ENCODE measurements at regions not wholly inside any gene's neighbourhood (a gene's known extent, or its start where the extent isn't known, plus 50 kb on each side); places are given as distances from the start of the nearest gene placed in this dataset.

- DNase-seq: no peak
- H3K4me3 ChIP-seq (ENCODE audit: low read length): no peak overlapping the region
- H3K9me3 ChIP-seq (replicated peaks; ENCODE audit: control insufficient read depth, low read depth, low read length): no peaks in the 10 kb centered on the region
- H3K27me3 ChIP-seq (ENCODE audit: control insufficient read depth, insufficient read depth, low read length): no peaks in the 10 kb centered on the region
- H3K4me1 ChIP-seq (ENCODE audit: control insufficient read depth, insufficient read depth, low read length): peaks cover 4% of the 10 kb centered on the region
- no peak overlapping the region for H3K27ac ChIP-seq (ENCODE audit: low read length)
- H3K36me3 ChIP-seq (ENCODE audit: control insufficient read depth, insufficient read depth, low read length): no peaks in the 10 kb centered on the region
- no CpG with 5 or more reads among the region's 5 CpGs for WGBS (ENCODE audit: insufficient coverage)
Observed at GRCh38 chr7:17674943-17675608, 265.2 kb downstream of the SNX13 start.

GRCh38 chr7:17677408-17677807 is 262.9 kb downstream of the SNX13 start:
- Histone ChIP-seq H3K27me3 (ENCODE audit: control insufficient read depth, insufficient read depth, low read length) (no peaks in the 10 kb centered on the region), H3K4me3 (ENCODE audit: low read length) (no peak overlapping the region), H3K36me3 (ENCODE audit: control insufficient read depth, insufficient read depth, low read length) (no peaks in the 10 kb centered on the region), H3K4me1 (ENCODE audit: control insufficient read depth, insufficient read depth, low read length) (peaks cover 4% of the 10 kb centered on the region), H3K9me3 (replicated peaks; ENCODE audit: control insufficient read depth, low read depth, low read length) (no peaks in the 10 kb centered on the region), H3K27ac (ENCODE audit: low read length) (no peak overlapping the region)
- DNase-seq: no peak
- 15% methylated on average over 1 of the region's 2 CpGs for WGBS (ENCODE audit: insufficient coverage)

- Histone ChIP-seq H3K27me3 (ENCODE audit: control insufficient read depth, insufficient read depth, low read length) (no peaks in the 10 kb centered on the region), H3K27ac (ENCODE audit: low read length) (no peak overlapping the region), H3K4me3 (ENCODE audit: low read length) (no peak overlapping the region), H3K4me1 (ENCODE audit: control insufficient read depth, insufficient read depth, low read length) (peaks cover 4% of the 10 kb centered on the region), H3K36me3 (ENCODE audit: control insufficient read depth, insufficient read depth, low read length) (no peaks in the 10 kb centered on the region), H3K9me3 (replicated peaks; ENCODE audit: control insufficient read depth, low read depth, low read length) (no peaks in the 10 kb centered on the region)
- DNase-seq: no peak
- WGBS (ENCODE audit: insufficient coverage): no CpG with 5 or more reads among the region's 2 CpGs
Observed at GRCh38 chr7:17678896-17679295, 261.4 kb downstream of the SNX13 start.

GRCh38 chr7:17679458-17679857 is 260.8 kb downstream of the SNX13 start:
- H3K4me3 ChIP-seq (ENCODE audit: low read length): no peak overlapping the region
- H3K4me1 ChIP-seq (ENCODE audit: control insufficient read depth, insufficient read depth, low read length): peaks cover 4% of the 10 kb centered on the region
- H3K27me3 ChIP-seq (ENCODE audit: control insufficient read depth, insufficient read depth, low read length): no peaks in the 10 kb centered on the region
- H3K9me3 ChIP-seq (replicated peaks; ENCODE audit: control insufficient read depth, low read depth, low read length): no peaks in the 10 kb centered on the region
- no peak overlapping the region for H3K27ac ChIP-seq (ENCODE audit: low read length)
- no peaks in the 10 kb centered on the region for H3K36me3 ChIP-seq (ENCODE audit: control insufficient read depth, insufficient read depth, low read length)
- WGBS (ENCODE audit: insufficient coverage): 70% methylated on average over 3 of the region's 4 CpGs
- DNase-seq: peak; percentile 44

GRCh38 chr7:17680026-17680425 is 260.3 kb downstream of the SNX13 start:
- Histone ChIP-seq H3K4me3 (ENCODE audit: low read length) (no peak overlapping the region), H3K27ac (ENCODE audit: low read length) (no peak overlapping the region), H3K27me3 (ENCODE audit: control insufficient read depth, insufficient read depth, low read length) (no peaks in the 10 kb centered on the region), H3K36me3 (ENCODE audit: control insufficient read depth, insufficient read depth, low read length) (no peaks in the 10 kb centered on the region), H3K9me3 (replicated peaks; ENCODE audit: control insufficient read depth, low read depth, low read length) (no peaks in the 10 kb centered on the region), H3K4me1 (ENCODE audit: control insufficient read depth, insufficient read depth, low read length) (peaks cover 4% of the 10 kb centered on the region)
- 41% methylated on average over 3 of the region's 6 CpGs for WGBS (ENCODE audit: insufficient coverage)
- peak; percentile 66 for DNase-seq

- 17% methylated on average over 5 of the region's 5 CpGs for WGBS (ENCODE audit: insufficient coverage)
- Histone ChIP-seq H3K27ac (ENCODE audit: low read length) (no peak overlapping the region), H3K36me3 (ENCODE audit: control insufficient read depth, insufficient read depth, low read length) (no peaks in the 10 kb centered on the region), H3K9me3 (replicated peaks; ENCODE audit: control insufficient read depth, low read depth, low read length) (no peaks in the 10 kb centered on the region), H3K4me3 (ENCODE audit: low read length) (no peak overlapping the region), H3K4me1 (ENCODE audit: control insufficient read depth, insufficient read depth, low read length) (peaks cover 4% of the 10 kb centered on the region), H3K27me3 (ENCODE audit: control insufficient read depth, insufficient read depth, low read length) (no peaks in the 10 kb centered on the region)
- peak; percentile 61 for DNase-seq
Observed at GRCh38 chr7:17680943-17681351, 259.3 kb downstream of the SNX13 start.

- peaks cover 4% of the 10 kb centered on the region for H3K4me1 ChIP-seq (ENCODE audit: control insufficient read depth, insufficient read depth, low read length)
- 85% methylated on average over 2 of the region's 4 CpGs for WGBS (ENCODE audit: insufficient coverage)
- no peak for DNase-seq
- H3K27ac ChIP-seq (ENCODE audit: low read length): no peak overlapping the region
- no peaks in the 10 kb centered on the region for H3K27me3 ChIP-seq (ENCODE audit: control insufficient read depth, insufficient read depth, low read length)
- no peaks in the 10 kb centered on the region for H3K9me3 ChIP-seq (replicated peaks; ENCODE audit: control insufficient read depth, low read depth, low read length)
- no peak overlapping the region for H3K4me3 ChIP-seq (ENCODE audit: low read length)
- no peaks in the 10 kb centered on the region for H3K36me3 ChIP-seq (ENCODE audit: control insufficient read depth, insufficient read depth, low read length)
Observed at GRCh38 chr7:17681965-17682364, 258.3 kb downstream of the SNX13 start.

GRCh38 chr7:17682586-17682985 is 257.7 kb downstream of the SNX13 start:
- Histone ChIP-seq H3K4me3 (ENCODE audit: low read length) (no peak overlapping the region), H3K9me3 (replicated peaks; ENCODE audit: control insufficient read depth, low read depth, low read length) (no peaks in the 10 kb centered on the region), H3K4me1 (ENCODE audit: control insufficient read depth, insufficient read depth, low read length) (peaks cover 4% of the 10 kb centered on the region), H3K27ac (ENCODE audit: low read length) (no peak overlapping the region), H3K36me3 (ENCODE audit: control insufficient read depth, insufficient read depth, low read length) (no peaks in the 10 kb centered on the region), H3K27me3 (ENCODE audit: control insufficient read depth, insufficient read depth, low read length) (no peaks in the 10 kb centered on the region)
- 67% methylated on average over 1 of the region's 3 CpGs for WGBS (ENCODE audit: insufficient coverage)
- DNase-seq: no peak

- WGBS (ENCODE audit: insufficient coverage): no CpG with 5 or more reads among the region's 5 CpGs
- no peaks in the 10 kb centered on the region for H3K27me3 ChIP-seq (ENCODE audit: control insufficient read depth, insufficient read depth, low read length)
- H3K4me3 ChIP-seq (ENCODE audit: low read length): no peak overlapping the region
- H3K9me3 ChIP-seq (replicated peaks; ENCODE audit: control insufficient read depth, low read depth, low read length): no peaks in the 10 kb centered on the region
- DNase-seq: no peak
- H3K36me3 ChIP-seq (ENCODE audit: control insufficient read depth, insufficient read depth, low read length): no peaks in the 10 kb centered on the region
- no peak overlapping the region for H3K27ac ChIP-seq (ENCODE audit: low read length)
- no peaks in the 10 kb centered on the region for H3K4me1 ChIP-seq (ENCODE audit: control insufficient read depth, insufficient read depth, low read length)
Observed at GRCh38 chr7:17685141-17685540, 255.2 kb downstream of the SNX13 start.

- Histone ChIP-seq H3K36me3 (ENCODE audit: control insufficient read depth, insufficient read depth, low read length) (no peaks in the 10 kb centered on the region), H3K9me3 (replicated peaks; ENCODE audit: control insufficient read depth, low read depth, low read length) (no peaks in the 10 kb centered on the region), H3K4me1 (ENCODE audit: control insufficient read depth, insufficient read depth, low read length) (no peaks in the 10 kb centered on the region), H3K4me3 (ENCODE audit: low read length) (no peak overlapping the region), H3K27me3 (ENCODE audit: control insufficient read depth, insufficient read depth, low read length) (no peaks in the 10 kb centered on the region), H3K27ac (ENCODE audit: low read length) (no peak overlapping the region)
- DNase-seq: no peak
- no CpG with 5 or more reads among the region's 2 CpGs for WGBS (ENCODE audit: insufficient coverage)
Observed at GRCh38 chr7:17687361-17687760, 252.9 kb downstream of the SNX13 start.

GRCh38 chr7:17689361-17689902 is 250.9 kb downstream of the SNX13 start:
- H3K27me3 ChIP-seq (ENCODE audit: control insufficient read depth, insufficient read depth, low read length): no peaks in the 10 kb centered on the region
- no peaks in the 10 kb centered on the region for H3K4me1 ChIP-seq (ENCODE audit: control insufficient read depth, insufficient read depth, low read length)
- H3K36me3 ChIP-seq (ENCODE audit: control insufficient read depth, insufficient read depth, low read length): no peaks in the 10 kb centered on the region
- no peak overlapping the region for H3K4me3 ChIP-seq (ENCODE audit: low read length)
- no CpG with 5 or more reads among the region's 5 CpGs for WGBS (ENCODE audit: insufficient coverage)
- DNase-seq: no peak
- no peak overlapping the region for H3K27ac ChIP-seq (ENCODE audit: low read length)
- no peaks in the 10 kb centered on the region for H3K9me3 ChIP-seq (replicated peaks; ENCODE audit: control insufficient read depth, low read depth, low read length)
